Panc1 (cell line): ENCODE measurements at regions not wholly inside any gene's neighbourhood (a gene's known extent, or its start where the extent isn't known, plus 50 kb on each side); places are given as distances from the start of the nearest gene placed in this dataset.

Experiments used
- ATAC-seq: fragments of 200-7000 bp; cut with Tn5 transposase; 2 replicates; pipeline ENCODE4 v1.9.1; 2020; ENCODE audit warnings: mild to moderate bottlenecking, moderate library complexity
- BruUV-seq: library from RNA; stranded (reverse); fragments of 400-500 nt; replicated peaks from 2 replicates; lab custom pipeline; 2021; lab: Mats Ljungman, UMichigan
- CTCF ChIA-PET: fragments of 300-600 bp; sonication (Branson Sonifier 250); formaldehyde crosslinking; loops from one replicate; lab custom pipeline; 2022; ENCODE audit warnings: antibody characterized with exemption; lab: Charles Lee
- POLR2A ChIA-PET: fragments of 300-600 bp; sonication (Branson Sonifier 250); formaldehyde crosslinking; loops from one replicate; lab custom pipeline; 2022; ENCODE audit warnings: antibody characterized with exemption; lab: Charles Lee
- DNase-seq: peaks from one replicate; pipeline ENCODE4 v3.0.0-alpha.2; 2010; ENCODE audit warnings: low read depth, low spot score
- H3K27ac ChIP-seq: 2 replicates; pipeline ENCODE4 v1.5.1; 2011; ENCODE audit warnings: mild to moderate bottlenecking, low read length, inconsistent platforms
- H3K27me3 ChIP-seq: fragments of 200-500 bp; sonication (Bioruptor generic); 2 replicates; pipeline ENCODE4 v1.6.0; 2014; ENCODE audit warnings: low read length, inconsistent platforms; ENCODE audit not compliant: control insufficient read depth, insufficient read depth
- H3K36me3 ChIP-seq: fragments of 200-500 bp; sonication (Bioruptor generic); 2 replicates; pipeline ENCODE4 v1.5.1; 2014; ENCODE audit warnings: inconsistent platforms, mild to moderate bottlenecking, low read length, moderate library complexity; ENCODE audit not compliant: control insufficient read depth, insufficient read depth
- H3K4me1 ChIP-seq: 2 replicates; pipeline ENCODE4 v1.5.1; 2011; ENCODE audit warnings: inconsistent platforms, mild to moderate bottlenecking, low read length, moderate library complexity; ENCODE audit not compliant: control insufficient read depth, insufficient read depth
- H3K4me3 ChIP-seq, 2 experiments: 2 replicates each; pipeline ENCODE4 v1.5.1; 2011 to 2012; ENCODE audit warnings: low read depth in 2 of 2, low read length in 2 of 2, mild to moderate bottlenecking in 2 of 2, inconsistent platforms in 1 of 2, moderate library complexity in 1 of 2
- H3K9me3 ChIP-seq: fragments of 200-500 bp; sonication (Bioruptor generic); 2 replicates; pipeline ENCODE4 v1.5.1; 2014; ENCODE audit warnings: low read depth, mild to moderate bottlenecking, inconsistent platforms, low read length, moderate library complexity; ENCODE audit not compliant: control insufficient read depth, insufficient read depth
- CTCF ChIP-seq: fragments of 450-650 bp; IDR thresholded peaks from 2 replicates; pipeline ENCODE4 v1.5.1; 2017; ENCODE audit warnings: mild to moderate bottlenecking
- POLR2AphosphoS5 ChIP-seq: IDR thresholded peaks from 2 replicates; pipeline ENCODE4 v1.6.1; 2012; ENCODE audit warnings: mild to moderate bottlenecking, low read depth, low read length, moderate library complexity
- REST ChIP-seq, 2 experiments: IDR thresholded peaks; 2 replicates each; pipeline ENCODE4 v1.6.1; 2011 to 2012; ENCODE audit warnings: low read depth in 2 of 2, control low read depth in 1 of 2, low read length in 1 of 2, mild to moderate bottlenecking in 1 of 2, moderate library complexity in 1 of 2; ENCODE audit not compliant: insufficient read depth in 1 of 2
- SIN3A ChIP-seq: IDR thresholded peaks from 2 replicates; pipeline ENCODE4 v1.6.1; 2012; ENCODE audit warnings: low read depth, mild to moderate bottlenecking, low read length, moderate library complexity, borderline replicate concordance; ENCODE audit not compliant: insufficient read depth
- TCF7L2 ChIP-seq: IDR thresholded peaks from 2 replicates; pipeline ENCODE4 v1.6.1; 2011; ENCODE audit warnings: mild to moderate bottlenecking, low read depth, low read length, inconsistent platforms
- in situ Hi-C: cut with HindIII; loops from 2 replicates; pipeline ENCODE4 v1.10.0; 2016; ENCODE audit warnings: low sequenced_read_pairs, low pct_unique_long_range_greater_than_20kb
- intact Hi-C: fragments of 100-400 bp; cut with micrococcal nuclease; formaldehyde crosslinking; loops from one replicate; pipeline ENCODE4 v1.10.0; 2022; ENCODE audit not compliant: unreplicated experiment

GRCh38 chr12:114746297-114747011 is 62.5 kb upstream of the TBX3 start:
- Histone ChIP-seq H3K9me3 (no peaks in the 10 kb centered on the region), H3K27me3 (no peaks in the 10 kb centered on the region), H3K36me3 (no peaks in the 10 kb centered on the region), H3K27ac (no peak overlapping the region), H3K4me1 (no peaks in the 10 kb centered on the region), H3K4me3 (no peak overlapping the region)
- intact Hi-C loops (no loop called here), in situ Hi-C loops (no loop called here)
- CTCF ChIA-PET = interaction anchor here (0.6 to 0.7 kb wide), 2 partner anchors 454 to 1116 kb away, joined by 7 to 9 read pairs; no protein-coding TSS in a partner anchor
- no peak for DNase-seq
- no peak for ATAC-seq
- POLR2A ChIA-PET = no interaction called here
- no TSS peak for BruUV-seq
- TF ChIP-seq POLR2AphosphoS5 = no peak
- TF ChIP-seq SIN3A = no peak
- no peak for TF ChIP-seq REST (IDR thresholded peaks at IDR 0.05; ENCODE audit: insufficient read depth in 1 of 2, low read depth in 2 of 2, low read length in 1 of 2)
- TF ChIP-seq CTCF = no peak
- TF ChIP-seq TCF7L2 = no peak

DNA sequence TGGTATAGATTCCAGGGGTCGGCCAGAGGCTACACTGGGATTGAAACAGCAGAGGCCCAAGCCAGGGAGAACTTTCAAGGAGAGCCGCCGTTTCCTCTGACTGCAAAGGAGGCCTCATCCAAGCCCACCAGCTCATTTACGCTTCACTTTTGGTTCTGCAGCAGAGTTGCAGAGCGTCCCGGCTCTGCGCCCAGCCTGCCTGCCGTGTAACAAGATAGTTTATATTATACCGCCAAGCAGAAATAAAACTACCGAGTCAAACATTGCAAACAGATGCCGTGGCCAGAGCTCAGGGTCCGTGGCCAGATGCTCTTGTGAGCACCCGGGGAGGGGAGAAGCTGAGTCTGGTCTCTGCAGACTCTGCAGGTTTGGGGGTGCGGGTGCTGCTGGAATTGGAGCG is 60.7 kb upstream of the TBX3 start:
- Histone ChIP-seq H3K4me3 (no peak overlapping the region), H3K4me1 (no peaks in the 10 kb centered on the region), H3K36me3 (no peaks in the 10 kb centered on the region), H3K27ac (no peak overlapping the region), H3K9me3 (no peaks in the 10 kb centered on the region), H3K27me3 (no peaks in the 10 kb centered on the region)
- ChIA-PET CTCF (no interaction called here), POLR2A (no interaction called here)
- in situ Hi-C loops (no loop called here), intact Hi-C loops (no loop called here)
- ATAC-seq (no peak), DNase-seq (no peak)
- TF ChIP-seq SIN3A (no peak), POLR2AphosphoS5 (no peak), REST (IDR thresholded peaks at IDR 0.05; ENCODE audit: insufficient read depth in 1 of 2, low read depth in 2 of 2, low read length in 1 of 2) (no peak), CTCF (no peak), TCF7L2 (no peak)
- BruUV-seq = no TSS peak
